HG03060 (cell line): ENCODE measurements at regions not wholly inside any gene's neighbourhood (a gene's known extent, or its start where the extent isn't known, plus 50 kb on each side); places are given as distances from the start of the nearest gene placed in this dataset.
"Not testable (repeated sequence)": the region's sequence is repeated elsewhere in the genome, so short reads cannot be mapped to it uniquely, and the experiment has no call there.

Experiments
- ATAC-seq: cut with Tn5 transposase; IDR thresholded peaks from one replicate; pipeline ENCODE4 v1.9.1; 2021; ENCODE audit warnings: low read depth, moderate number of reproducible peaks; ENCODE audit not compliant: unreplicated experiment

- ATAC-seq = no peak
Observed at GRCh38 chr1:67525053-67525760, 95.0 kb upstream of the SERBP1 start.

GRCh38 chr1:67528141-67528540, 97.9 kb upstream of the SERBP1 start:
- no peak for ATAC-seq

GRCh38 chr1:67530071-67530470, 99.9 kb upstream of the SERBP1 start:
- no peak for ATAC-seq

- peak; percentile 75 for ATAC-seq
Observed at GRCh38 chr1:67532452-67533216, 102.4 kb upstream of the SERBP1 start.

- no peak for ATAC-seq
Observed at GRCh38 chr1:67534627-67535065, 104.4 kb upstream of the SERBP1 start.

GRCh38 chr1:67535474-67535873, 105.3 kb upstream of the SERBP1 start:
- peak; percentile 45 for ATAC-seq

GRCh38 chr1:67536957-67537666, 106.9 kb upstream of the SERBP1 start:
- no peak for ATAC-seq

GRCh38 chr1:67537667-67538018, 107.4 kb upstream of the SERBP1 start:
- no peak for ATAC-seq

- no peak for ATAC-seq
Observed at GRCh38 chr1:67540025-67540732, 110.0 kb upstream of the SERBP1 start.

GRCh38 chr1:67540733-67541125, 110.5 kb upstream of the SERBP1 start:
- ATAC-seq = no peak

GRCh38 chr1:67542747-67543146, 112.5 kb upstream of the SERBP1 start:
- ATAC-seq = no peak

GRCh38 chr1:67544921-67545320, 114.7 kb upstream of the SERBP1 start:
- ATAC-seq = no peak

GRCh38 chr1:67545364-67545763, 115.2 kb upstream of the SERBP1 start:
- ATAC-seq = no peak

GRCh38 chr1:67551375-67551774, 121.2 kb upstream of the SERBP1 start:
- no peak for ATAC-seq

- ATAC-seq = no peak
Observed at GRCh38 chr1:67552336-67552759, 122.1 kb upstream of the SERBP1 start.

GRCh38 chr1:67554204-67554603, 124.0 kb upstream of the SERBP1 start:
- not testable (repeated sequence) for ATAC-seq

- no peak for ATAC-seq
Observed at GRCh38 chr1:67555461-67556296, 125.5 kb upstream of the SERBP1 start.

- ATAC-seq = no peak
Observed at GRCh38 chr1:67556297-67556900, 126.2 kb upstream of the SERBP1 start.

GRCh38 chr1:67557696-67558448, 127.1 kb upstream of the GADD45A start:
- no peak for ATAC-seq
